ENCODE measurements at regions not wholly inside any gene's neighbourhood (a gene's known extent, or its start where the extent isn't known, plus 50 kb on each side); places are given as distances from the start of the nearest gene placed in this dataset.
A peak's percentile ranks its signal among the peaks of the same experiment; 100 is the strongest.

- no peak for DNase-seq (ENCODE audit: low spot score)
- in situ Hi-C loops (cut with MboI; ENCODE audit: low pct_unique_long_range_greater_than_20kb, low sequenced_read_pairs, unreplicated experiment) = no loop called here
- no peak for TF ChIP-seq CTCF (IDR thresholded peaks at IDR 0.05; ENCODE audit: extremely low read depth, insufficient read depth, missing control alignments)
Measured at GRCh38 chr4:14237911-14238310, 610.4 kb upstream of the BOD1L1 start.

GRCh38 chr4:14241574-14241973, 614.0 kb upstream of the BOD1L1 start:
- no peak for TF ChIP-seq CTCF (IDR thresholded peaks at IDR 0.05; ENCODE audit: extremely low read depth, insufficient read depth, missing control alignments)
- in situ Hi-C loops (cut with MboI; ENCODE audit: low pct_unique_long_range_greater_than_20kb, low sequenced_read_pairs, unreplicated experiment) = no loop called here
- DNase-seq (ENCODE audit: low spot score) = no peak

GRCh38 chr4:14247767-14248166, 620.2 kb upstream of the BOD1L1 start:
- in situ Hi-C loops (cut with MboI; ENCODE audit: low pct_unique_long_range_greater_than_20kb, low sequenced_read_pairs, unreplicated experiment) = no loop called here
- DNase-seq (ENCODE audit: low spot score) = no peak
- no peak for TF ChIP-seq CTCF (IDR thresholded peaks at IDR 0.05; ENCODE audit: extremely low read depth, insufficient read depth, missing control alignments)

- in situ Hi-C loops (cut with MboI; ENCODE audit: low pct_unique_long_range_greater_than_20kb, low sequenced_read_pairs, unreplicated experiment) = no loop called here
- no peak for TF ChIP-seq CTCF (IDR thresholded peaks at IDR 0.05; ENCODE audit: extremely low read depth, insufficient read depth, missing control alignments)
- DNase-seq (ENCODE audit: low spot score) = no peak
Measured at GRCh38 chr4:14249226-14249625, 621.7 kb upstream of the BOD1L1 start.

GRCh38 chr4:14254252-14254651, 626.7 kb upstream of the BOD1L1 start:
- in situ Hi-C loops (cut with MboI; ENCODE audit: low pct_unique_long_range_greater_than_20kb, low sequenced_read_pairs, unreplicated experiment) = no loop called here
- DNase-seq (ENCODE audit: low spot score) = no peak
- peak; percentile 25 for TF ChIP-seq CTCF (IDR thresholded peaks at IDR 0.05; ENCODE audit: extremely low read depth, insufficient read depth, missing control alignments)

GRCh38 chr4:14254926-14255325, 627.4 kb upstream of the BOD1L1 start:
- DNase-seq (ENCODE audit: low spot score) = no peak
- in situ Hi-C loops (cut with MboI; ENCODE audit: low pct_unique_long_range_greater_than_20kb, low sequenced_read_pairs, unreplicated experiment) = no loop called here
- no peak for TF ChIP-seq CTCF (IDR thresholded peaks at IDR 0.05; ENCODE audit: extremely low read depth, insufficient read depth, missing control alignments)

- in situ Hi-C loops (cut with MboI; ENCODE audit: low pct_unique_long_range_greater_than_20kb, low sequenced_read_pairs, unreplicated experiment) = no loop called here
- TF ChIP-seq CTCF (IDR thresholded peaks at IDR 0.05; ENCODE audit: extremely low read depth, insufficient read depth, missing control alignments) = no peak
- no peak for DNase-seq (ENCODE audit: low spot score)
Measured at GRCh38 chr4:14257903-14258302, 630.4 kb upstream of the BOD1L1 start.
